ENCODE measurements at regions not wholly inside any gene's neighbourhood (a gene's known extent, or its start where the extent isn't known, plus 50 kb on each side); places are given as distances from the start of the nearest gene placed in this dataset.
"Not testable (repeated sequence)": the region's sequence is repeated elsewhere in the genome, so short reads cannot be mapped to it uniquely, and the experiment has no call there.

GRCh38 chr18:70390371-70391090 lies 101.7 kb downstream of the SOCS6 start:
- intact Hi-C loops (cut with micrococcal nuclease; ENCODE audit: unreplicated experiment): no loop called here
- TF ChIP-seq CTCF (conservative IDR thresholded peaks at IDR 0.05; ENCODE audit: low read depth, low read length) (no peak), EZH2 (IDR thresholded peaks at IDR 0.05; ENCODE audit: borderline replicate concordance, low read depth, low read length, poor library complexity, severe bottlenecking) (no peak)
- Histone ChIP-seq H3K27me3 (replicated peaks; ENCODE audit: insufficient read depth, low read depth, low read length, poor library complexity) (no peaks in the 10 kb centered on the region), H3K36me3 (ENCODE audit: insufficient read depth, low read length, poor library complexity, severe bottlenecking) (no peaks in the 10 kb centered on the region), H3K9me3 (ENCODE audit: low read depth, low read length, poor library complexity, severe bottlenecking) (no peaks in the 10 kb centered on the region), H3K4me3 (ENCODE audit: low read depth, low read length, poor library complexity, severe bottlenecking) (no peak overlapping the region), H3K27ac (ENCODE audit: low read depth, low read length, poor library complexity, severe bottlenecking) (no peak overlapping the region), H3K4me1 (ENCODE audit: insufficient read depth, low read length, poor library complexity, severe bottlenecking) (no peaks in the 10 kb centered on the region)
- no peak for DNase-seq (ENCODE audit: low spot score)
- ChIA-PET CTCF (no interaction called here), POLR2A (ENCODE audit: low non-redundant PET) (no interaction called here)
- no TSS peak for BruUV-seq (replicated peaks)

- POLR2A ChIA-PET (ENCODE audit: low non-redundant PET); H3K4me3 ChIP-seq (ENCODE audit: low read depth, low read length, poor library complexity, severe bottlenecking); H3K27ac ChIP-seq (ENCODE audit: low read depth, low read length, poor library complexity, severe bottlenecking); intact Hi-C loops (cut with micrococcal nuclease; ENCODE audit: unreplicated experiment); CTCF ChIA-PET; BruUV-seq (replicated peaks); DNase-seq (ENCODE audit: low spot score); H3K27me3 ChIP-seq (replicated peaks; ENCODE audit: insufficient read depth, low read depth, low read length, poor library complexity); H3K36me3 ChIP-seq (ENCODE audit: insufficient read depth, low read length, poor library complexity, severe bottlenecking); H3K9me3 ChIP-seq (ENCODE audit: low read depth, low read length, poor library complexity, severe bottlenecking); H3K4me1 ChIP-seq (ENCODE audit: insufficient read depth, low read length, poor library complexity, severe bottlenecking): not testable (repeated sequence)
Measured at GRCh38 chr18:70389036-70389435, 100.2 kb downstream of the SOCS6 start.

DNA sequence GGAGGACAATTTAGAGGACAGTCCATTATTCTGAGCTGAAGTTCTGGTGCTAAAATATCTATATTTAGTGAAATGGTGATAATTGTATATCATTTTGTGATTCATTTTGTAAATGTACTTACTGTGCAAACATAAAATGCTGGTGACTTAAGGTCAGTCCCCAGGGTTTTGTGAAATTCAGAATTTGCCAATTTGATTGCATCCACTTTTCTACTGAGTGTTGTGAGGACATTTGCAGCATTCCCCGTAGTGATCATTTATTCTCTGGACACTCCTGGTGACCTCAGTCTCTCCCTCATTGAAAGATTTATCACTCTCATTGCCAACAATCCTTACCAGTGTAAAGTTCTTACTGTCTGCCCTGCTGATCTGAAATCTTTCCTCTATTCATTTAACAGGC lies 98.2 kb downstream of the SOCS6 start:
- Histone ChIP-seq H3K4me1 (ENCODE audit: insufficient read depth, low read length, poor library complexity, severe bottlenecking) (peaks cover 2% of the 10 kb centered on the region), H3K36me3 (ENCODE audit: insufficient read depth, low read length, poor library complexity, severe bottlenecking) (no peaks in the 10 kb centered on the region), H3K4me3 (ENCODE audit: low read depth, low read length, poor library complexity, severe bottlenecking) (no peak overlapping the region), H3K27me3 (replicated peaks; ENCODE audit: insufficient read depth, low read depth, low read length, poor library complexity) (no peaks in the 10 kb centered on the region), H3K9me3 (ENCODE audit: low read depth, low read length, poor library complexity, severe bottlenecking) (no peaks in the 10 kb centered on the region), H3K27ac (ENCODE audit: low read depth, low read length, poor library complexity, severe bottlenecking) (no peak overlapping the region)
- no peak for TF ChIP-seq CTCF (conservative IDR thresholded peaks at IDR 0.05; ENCODE audit: low read depth, low read length)
- no peak for TF ChIP-seq EZH2 (IDR thresholded peaks at IDR 0.05; ENCODE audit: borderline replicate concordance, low read depth, low read length, poor library complexity, severe bottlenecking)
- BruUV-seq (replicated peaks): no TSS peak
- intact Hi-C loops (cut with micrococcal nuclease; ENCODE audit: unreplicated experiment): no loop called here
- CTCF ChIA-PET: interaction anchor here (0.6 kb wide), 1 partner anchor 26 kb away, joined by 3 read pairs; no protein-coding TSS in a partner anchor
- POLR2A ChIA-PET (ENCODE audit: low non-redundant PET): no interaction called here
- no peak for DNase-seq (ENCODE audit: low spot score)

DNA sequence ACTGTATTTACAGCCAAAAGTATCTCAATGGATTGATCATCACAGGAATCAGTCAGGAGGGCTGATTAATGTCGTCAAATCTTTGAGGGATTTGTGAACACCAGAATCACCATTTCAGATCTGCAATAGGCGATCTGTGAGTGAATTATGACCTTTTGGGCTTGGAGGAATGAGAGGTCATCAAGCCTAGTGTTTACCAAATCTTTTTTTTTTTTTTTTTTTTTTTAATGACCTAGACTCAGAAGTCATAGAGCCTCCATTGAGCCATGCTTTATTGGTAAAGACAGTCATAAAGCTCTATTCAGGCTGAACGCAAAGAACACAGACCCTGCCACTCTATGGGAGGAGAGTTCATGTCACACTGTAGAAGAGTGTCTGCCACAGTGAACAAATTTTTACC lies 97.7 kb downstream of the SOCS6 start:
- Histone ChIP-seq H3K36me3 (ENCODE audit: insufficient read depth, low read length, poor library complexity, severe bottlenecking) (no peaks in the 10 kb centered on the region), H3K4me1 (ENCODE audit: insufficient read depth, low read length, poor library complexity, severe bottlenecking) (peaks cover 6% of the 10 kb centered on the region), H3K27ac (ENCODE audit: low read depth, low read length, poor library complexity, severe bottlenecking) (no peak overlapping the region), H3K4me3 (ENCODE audit: low read depth, low read length, poor library complexity, severe bottlenecking) (no peak overlapping the region), H3K9me3 (ENCODE audit: low read depth, low read length, poor library complexity, severe bottlenecking) (no peaks in the 10 kb centered on the region), H3K27me3 (replicated peaks; ENCODE audit: insufficient read depth, low read depth, low read length, poor library complexity) (no peaks in the 10 kb centered on the region)
- intact Hi-C loops (cut with micrococcal nuclease; ENCODE audit: unreplicated experiment): no loop called here
- ChIA-PET POLR2A (ENCODE audit: low non-redundant PET) (no interaction called here), CTCF (interaction anchor here (0.6 kb wide), 1 partner anchor 25 kb away, joined by 3 read pairs; no protein-coding TSS in a partner anchor)
- no TSS peak for BruUV-seq (replicated peaks)
- DNase-seq (ENCODE audit: low spot score): no peak
- no peak for TF ChIP-seq EZH2 (IDR thresholded peaks at IDR 0.05; ENCODE audit: borderline replicate concordance, low read depth, low read length, poor library complexity, severe bottlenecking)
- TF ChIP-seq CTCF (conservative IDR thresholded peaks at IDR 0.05; ENCODE audit: low read depth, low read length): no peak

All from A673 (cell line).